Loucy (cell line): ENCODE measurements at regions not wholly inside any gene's neighbourhood (a gene's known extent, or its start where the extent isn't known, plus 50 kb on each side); places are given as distances from the start of the nearest gene placed in this dataset.

ENCODE experiments used
- H2AFZ ChIP-seq: fragments of 200-600 bp; sonication (generic); 2 replicates; pipeline ENCODE4 v1.6.0; 2016; ENCODE audit warnings: antibody characterized with exemption, mild to moderate bottlenecking, low read length, moderate library complexity
- H3F3A ChIP-seq: fragments of 200-600 bp; 2 replicates; pipeline ENCODE4 v1.6.0; 2016; ENCODE audit warnings: antibody characterized with exemption, low read depth, mild to moderate bottlenecking
- H3K27me3 ChIP-seq: fragments of 200-600 bp; sonication (generic); 2 replicates; pipeline ENCODE4 v1.6.1; 2014; ENCODE audit warnings: low read length, mild to moderate bottlenecking; ENCODE audit not compliant: insufficient read depth, poor library complexity, severe bottlenecking
- H3K36me3 ChIP-seq: fragments of 200-600 bp; sonication (generic); 2 replicates; pipeline ENCODE4 v1.6.1; 2016; ENCODE audit warnings: low read length; ENCODE audit not compliant: insufficient read depth
- H3K4me1 ChIP-seq: fragments of 200-600 bp; sonication (generic); 2 replicates; pipeline ENCODE4 v1.5.1; 2014; ENCODE audit warnings: low read length, mild to moderate bottlenecking; ENCODE audit not compliant: insufficient read depth, poor library complexity, severe bottlenecking
- H3K4me2 ChIP-seq: fragments of 200-600 bp; sonication (generic); 2 replicates; pipeline ENCODE4 v1.6.0; 2014; ENCODE audit warnings: antibody characterized with exemption, low read length, low read depth, mild to moderate bottlenecking; ENCODE audit not compliant: poor library complexity, severe bottlenecking
- H3K4me3 ChIP-seq: fragments of 200-600 bp; sonication (generic); 2 replicates; pipeline ENCODE4 v1.5.1; 2014; ENCODE audit warnings: low read length, mild to moderate bottlenecking, mixed read lengths; ENCODE audit not compliant: poor library complexity, severe bottlenecking
- H3K79me2 ChIP-seq: fragments of 200-600 bp; sonication (generic); 2 replicates; pipeline ENCODE4 v1.6.1; 2014; ENCODE audit warnings: low read length; ENCODE audit not compliant: insufficient read depth
- H3K9ac ChIP-seq: fragments of 200-600 bp; sonication (generic); 2 replicates; pipeline ENCODE4 v1.6.0; 2014; ENCODE audit warnings: mild to moderate bottlenecking, low read depth, low read length, moderate library complexity; ENCODE audit not compliant: poor library complexity, severe bottlenecking
- H3K9me2 ChIP-seq: fragments of 200-600 bp; sonication (generic); replicated peaks from 2 replicates; pipeline ENCODE4 v1.6.1; 2016; ENCODE audit warnings: low read depth, low read length, mixed read lengths
- H3K9me3 ChIP-seq: fragments of 200-600 bp; sonication (generic); 2 replicates; pipeline ENCODE4 v1.6.1; 2014; ENCODE audit warnings: mild to moderate bottlenecking, antibody characterized with exemption, low read length, low read depth; ENCODE audit not compliant: insufficient read depth
- H4K20me1 ChIP-seq: fragments of 200-600 bp; sonication (generic); 2 replicates; pipeline ENCODE4 v1.6.0; 2014; ENCODE audit warnings: antibody characterized with exemption, low read length, mild to moderate bottlenecking; ENCODE audit not compliant: insufficient read depth, poor library complexity, severe bottlenecking
- CTCF ChIP-seq: fragments of 200-600 bp; sonication (generic); conservative IDR thresholded peaks from 2 replicates; pipeline ENCODE4 v1.5.1; 2014; ENCODE audit warnings: mild to moderate bottlenecking, antibody characterized with exemption, low read length
- EZH2phosphoT487 ChIP-seq: fragments of 200-600 bp; IDR thresholded peaks from 2 replicates; pipeline ENCODE4 v1.6.1; 2018; ENCODE audit warnings: antibody characterized with exemption, mild to moderate bottlenecking, moderate library complexity, borderline replicate concordance

- no peaks in the 10 kb centered on the region for H3K27me3 ChIP-seq
- no peak overlapping the region for H2AFZ ChIP-seq
- H3K4me3 ChIP-seq: no peak overlapping the region
- H3K4me1 ChIP-seq: no peaks in the 10 kb centered on the region
- H3K9me3 ChIP-seq: no peaks in the 10 kb centered on the region
- H3K9me2 ChIP-seq: no peaks in the 10 kb centered on the region
- TF ChIP-seq EZH2phosphoT487: no peak
- TF ChIP-seq CTCF: no peak
- H3K4me2 ChIP-seq: no peak overlapping the region
- H3K36me3 ChIP-seq: no peaks in the 10 kb centered on the region
- H3K9ac ChIP-seq: no peak overlapping the region
- H3K79me2 ChIP-seq: no peaks in the 10 kb centered on the region
- no peaks in the 10 kb centered on the region for H4K20me1 ChIP-seq
- no peaks in the 10 kb centered on the region for H3F3A ChIP-seq
Measured at GRCh38 chr5:67435032-67435431, 238.4 kb upstream of the CD180 start.

DNA sequence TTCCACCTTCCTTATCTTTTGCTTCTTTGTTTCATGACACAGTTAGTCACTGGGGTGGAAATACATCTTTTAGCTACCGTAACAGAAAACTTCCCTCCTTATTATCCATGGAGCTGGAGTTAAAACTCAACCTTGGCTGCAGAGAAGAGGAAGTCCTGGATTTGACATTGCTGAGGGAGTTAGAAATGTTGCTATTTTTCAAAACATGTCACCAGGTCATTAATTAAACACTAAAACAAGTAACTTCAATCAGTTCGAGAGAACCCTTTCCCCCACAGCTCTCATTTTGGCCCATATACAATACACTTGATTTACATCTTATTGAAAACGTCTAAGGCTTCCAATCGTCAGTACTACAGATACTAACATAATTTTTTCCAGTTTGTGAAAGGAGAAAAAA lies 237.9 kb upstream of the CD180 start:
- Histone ChIP-seq H3K9me3 (no peaks in the 10 kb centered on the region), H3K27me3 (no peaks in the 10 kb centered on the region), H3K4me3 (no peak overlapping the region), H3K4me2 (no peak overlapping the region), H2AFZ (no peak overlapping the region), H4K20me1 (no peaks in the 10 kb centered on the region), H3K9me2 (no peaks in the 10 kb centered on the region), H3K9ac (no peak overlapping the region), H3K36me3 (no peaks in the 10 kb centered on the region), H3K4me1 (no peaks in the 10 kb centered on the region), H3F3A (no peaks in the 10 kb centered on the region), H3K79me2 (no peaks in the 10 kb centered on the region)
- no peak for TF ChIP-seq EZH2phosphoT487
- no peak for TF ChIP-seq CTCF

- H3F3A ChIP-seq: no peaks in the 10 kb centered on the region
- no peaks in the 10 kb centered on the region for H3K9me2 ChIP-seq
- no peaks in the 10 kb centered on the region for H3K9me3 ChIP-seq
- no peak overlapping the region for H3K4me2 ChIP-seq
- no peak overlapping the region for H2AFZ ChIP-seq
- no peak overlapping the region for H3K4me3 ChIP-seq
- no peaks in the 10 kb centered on the region for H3K36me3 ChIP-seq
- H4K20me1 ChIP-seq: no peaks in the 10 kb centered on the region
- H3K4me1 ChIP-seq: no peaks in the 10 kb centered on the region
- no peak overlapping the region for H3K9ac ChIP-seq
- no peaks in the 10 kb centered on the region for H3K79me2 ChIP-seq
- no peak for TF ChIP-seq EZH2phosphoT487
- no peak for TF ChIP-seq CTCF
- no peaks in the 10 kb centered on the region for H3K27me3 ChIP-seq
Measured at GRCh38 chr5:67432606-67433005, 236.0 kb upstream of the CD180 start.
